HuH-7.5 (cell line): ENCODE measurements at regions not wholly inside any gene's neighbourhood (a gene's known extent, or its start where the extent isn't known, plus 50 kb on each side); places are given as distances from the start of the nearest gene placed in this dataset.
"Not testable (repeated sequence)": the region's sequence is repeated elsewhere in the genome, so short reads cannot be mapped to it uniquely, and the experiment has no call there.

ENCODE experiments used
- DNase-seq: peaks from one replicate; pipeline ENCODE4 v3.0.0; 2011; ENCODE audit warnings: low spot score

DNA sequence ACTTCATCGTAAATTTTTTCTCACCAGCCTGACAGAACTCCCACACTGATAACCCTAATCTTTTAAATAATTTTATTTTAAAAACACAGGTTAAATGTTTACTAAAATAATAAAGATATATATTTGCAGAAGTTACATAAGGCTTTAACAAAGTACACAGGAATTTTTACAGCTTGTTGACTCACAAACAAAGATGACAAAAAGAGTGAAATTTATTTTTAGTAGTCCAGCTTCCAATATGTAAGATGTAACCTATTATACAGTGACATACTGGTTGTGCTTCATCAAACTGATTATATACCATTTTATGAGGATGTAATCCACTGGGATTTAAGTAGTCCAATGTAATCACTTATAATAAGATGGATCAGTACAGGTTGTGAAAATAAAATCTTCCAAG lies 348.9 kb upstream of the SLC39A10 start:
- no peak for DNase-seq

GRCh38 chr2:195307751-195308150 lies 349.3 kb upstream of the SLC39A10 start:
- DNase-seq, result no peak

DNA sequence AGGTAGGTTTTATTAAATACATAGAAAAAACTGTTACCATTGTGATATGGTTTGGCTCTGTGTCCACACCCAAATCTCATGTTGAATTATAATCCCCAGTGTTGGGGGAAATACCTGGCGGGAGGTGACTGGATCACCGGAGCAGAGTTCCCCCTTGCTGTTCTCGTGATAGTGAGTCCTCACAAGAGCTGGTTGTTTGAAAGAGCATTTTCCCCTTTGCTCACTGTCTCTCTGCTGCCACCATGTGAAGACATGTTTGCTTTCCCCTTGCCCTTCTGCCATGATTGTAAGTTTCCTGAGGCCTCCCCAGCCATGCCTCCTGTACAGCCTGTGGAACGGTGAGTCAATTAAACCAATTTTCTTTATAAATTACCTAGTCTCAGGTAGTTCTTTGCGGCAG lies 352.7 kb upstream of the SLC39A10 start:
- DNase-seq, result no peak

GRCh38 chr2:195300631-195301030 lies 356.4 kb upstream of the SLC39A10 start:
- no peak for DNase-seq

GRCh38 chr2:195299600-195299999 lies 357.4 kb upstream of the SLC39A10 start:
- no peak for DNase-seq

- no peak for DNase-seq
Observed at GRCh38 chr2:195296490-195296889, 360.5 kb upstream of the SLC39A10 start.

GRCh38 chr2:195289081-195289480 lies 367.9 kb upstream of the SLC39A10 start:
- no peak for DNase-seq

GRCh38 chr2:195279840-195280427 lies 377.1 kb upstream of the SLC39A10 start:
- no peak for DNase-seq

- no peak for DNase-seq
Observed at GRCh38 chr2:195270466-195271039, 386.5 kb upstream of the SLC39A10 start.

GRCh38 chr2:195269220-195269619 lies 387.8 kb upstream of the SLC39A10 start:
- no peak for DNase-seq

DNA sequence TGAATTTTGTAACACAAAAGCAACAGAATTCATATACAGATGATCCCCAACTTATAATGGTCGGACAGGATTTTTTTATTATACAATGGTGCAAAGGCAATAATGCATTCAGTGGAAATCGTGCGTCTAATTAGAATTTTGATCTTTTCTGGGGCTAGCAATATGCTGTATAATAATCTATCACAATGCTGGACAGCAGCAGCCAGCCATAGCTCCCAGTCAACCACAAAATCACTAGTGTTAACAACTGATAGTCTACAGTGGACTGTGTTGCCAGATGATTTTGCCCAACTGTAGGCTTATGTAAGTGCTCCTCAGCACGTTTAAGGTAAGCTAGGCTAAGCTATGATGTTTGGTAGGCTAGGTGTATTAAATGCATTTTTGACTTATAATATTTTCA lies 399.0 kb upstream of the SLC39A10 start:
- no peak for DNase-seq

GRCh38 chr2:195252018-195252417 lies 405.0 kb upstream of the SLC39A10 start:
- no peak for DNase-seq

DNA sequence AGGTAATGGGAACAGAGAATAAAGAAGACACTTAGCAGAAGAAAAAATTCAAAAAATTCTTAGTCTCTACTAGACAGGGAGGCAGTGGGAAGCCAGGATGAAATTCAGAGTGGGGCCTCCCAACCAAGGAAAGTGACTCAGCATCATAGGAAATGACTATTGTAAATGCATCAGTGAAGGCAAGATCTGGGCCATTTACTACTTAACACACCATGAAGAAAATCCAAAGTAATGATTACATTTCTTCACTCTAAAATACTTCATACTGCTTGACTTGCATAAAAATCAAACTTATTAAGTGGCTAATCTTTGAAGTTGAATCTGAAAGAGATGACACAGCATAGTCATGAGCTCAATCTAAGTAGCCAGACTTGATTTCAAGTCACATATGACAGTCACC lies 405.8 kb upstream of the SLC39A10 start:
- DNase-seq, result no peak

DNA sequence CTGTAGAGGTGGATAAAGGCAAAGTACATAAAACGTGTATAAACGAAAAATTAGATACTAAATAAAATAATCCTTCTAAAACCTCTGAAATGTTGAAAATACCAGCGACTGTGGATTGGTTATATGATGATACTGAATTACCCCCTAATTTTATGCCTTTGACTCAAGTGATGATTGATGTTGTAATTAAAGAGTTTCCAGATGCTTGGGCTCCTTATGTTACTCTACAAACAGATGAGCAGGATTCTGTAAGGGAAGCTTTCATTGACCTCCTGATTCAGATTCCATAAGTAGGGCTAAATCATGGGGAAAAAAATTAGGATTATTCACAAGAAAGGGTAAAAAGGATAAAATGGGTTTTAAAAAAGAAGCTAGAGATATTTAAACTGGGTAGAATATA lies 418.2 kb upstream of the SLC39A10 start:
- DNase-seq, result no peak

DNA sequence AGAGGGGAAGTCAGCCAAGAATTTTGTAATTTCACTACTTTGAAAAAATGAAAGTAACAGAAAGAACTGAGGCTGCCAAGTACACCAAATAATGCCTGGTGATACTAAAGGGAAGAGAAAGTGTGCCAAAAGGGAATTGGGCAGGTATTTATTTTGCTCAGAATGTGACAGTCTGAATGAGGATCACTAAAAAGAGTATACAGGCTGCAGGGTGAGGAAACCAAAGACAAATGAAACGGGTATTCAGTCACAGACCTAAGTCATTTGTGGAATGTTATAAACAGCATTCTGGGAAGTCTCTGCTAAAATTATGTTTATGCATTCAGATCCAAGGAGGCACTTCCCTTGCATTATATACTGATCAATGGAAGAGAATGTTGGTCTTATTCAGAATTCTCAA lies 418.6 kb upstream of the SLC39A10 start:
- DNase-seq, result no peak

DNA sequence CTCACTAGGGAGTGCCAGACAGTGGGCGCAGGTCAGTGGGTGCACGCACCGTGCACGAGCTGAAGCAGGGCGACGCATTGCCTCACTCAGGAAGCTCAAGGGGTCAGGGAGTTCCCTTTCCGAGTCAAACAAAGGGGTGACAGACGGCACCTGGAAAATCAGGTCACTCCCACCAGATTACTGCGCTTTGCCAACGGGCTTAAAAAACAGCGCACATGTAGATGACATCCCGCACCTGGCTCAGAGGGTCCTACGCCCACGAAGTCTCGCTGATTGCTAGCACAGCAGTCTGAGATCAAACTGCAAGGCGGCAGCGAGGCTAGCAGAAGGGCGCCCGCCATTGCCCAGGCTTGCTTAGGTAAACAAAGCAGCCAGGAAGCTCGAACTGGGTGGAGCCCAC lies 428.5 kb upstream of the SLC39A10 start:
- not testable (repeated sequence) for DNase-seq

DNA sequence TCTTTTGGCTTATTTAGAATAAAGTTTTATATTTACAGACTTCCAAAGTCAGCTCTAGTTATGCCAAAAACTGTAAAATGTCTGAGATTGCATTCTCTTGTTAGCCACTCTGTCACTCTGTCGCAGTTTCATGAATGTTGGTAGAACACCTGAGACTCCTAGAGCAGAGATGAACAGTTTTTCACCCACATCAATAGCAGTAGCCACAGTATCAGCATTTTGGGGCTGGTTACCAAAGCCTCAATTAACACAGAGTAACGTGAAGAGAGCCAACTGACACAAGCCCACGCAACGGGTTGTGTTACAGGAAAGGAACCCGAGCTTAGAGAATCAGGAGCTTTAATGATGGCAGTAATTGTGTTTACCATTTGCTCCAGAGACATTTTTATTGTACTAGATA lies 443.0 kb upstream of the SLC39A10 start:
- no peak for DNase-seq

- DNase-seq, result no peak
Observed at GRCh38 chr2:195212586-195212985, 444.4 kb upstream of the SLC39A10 start.

DNA sequence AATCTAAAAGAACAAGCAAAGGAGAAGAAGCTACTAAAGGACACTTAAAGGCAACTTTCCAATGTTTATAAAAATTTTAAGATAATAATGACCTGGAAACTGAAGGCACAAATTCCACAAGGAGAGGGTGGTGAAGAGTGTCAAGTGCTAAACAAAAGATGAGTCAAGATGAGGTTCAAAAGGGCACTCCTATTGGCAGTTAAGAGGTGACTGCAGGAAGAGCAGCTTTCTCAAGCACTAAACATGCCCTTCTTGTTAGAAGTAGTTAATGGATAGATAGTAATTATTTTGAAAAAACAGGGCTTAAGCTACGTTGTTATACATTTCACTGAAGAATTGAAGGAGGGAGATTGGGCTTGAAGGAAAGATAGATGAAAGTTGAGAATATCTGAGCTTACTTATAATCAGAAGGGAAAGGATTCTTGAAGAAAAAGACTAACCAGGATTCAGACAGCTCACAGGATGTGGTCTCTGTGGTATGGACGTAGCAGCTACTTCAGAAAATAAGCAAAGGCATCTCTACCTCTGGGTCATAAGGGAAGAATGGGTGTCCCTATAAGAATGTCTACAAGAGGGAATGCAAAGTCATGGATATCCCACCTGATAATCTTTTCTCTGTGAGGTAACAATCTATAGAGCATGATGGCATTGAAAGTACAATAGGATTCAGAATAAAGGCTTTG lies 454.7 kb upstream of the SLC39A10 start:
- DNase-seq, result no peak

DNA sequence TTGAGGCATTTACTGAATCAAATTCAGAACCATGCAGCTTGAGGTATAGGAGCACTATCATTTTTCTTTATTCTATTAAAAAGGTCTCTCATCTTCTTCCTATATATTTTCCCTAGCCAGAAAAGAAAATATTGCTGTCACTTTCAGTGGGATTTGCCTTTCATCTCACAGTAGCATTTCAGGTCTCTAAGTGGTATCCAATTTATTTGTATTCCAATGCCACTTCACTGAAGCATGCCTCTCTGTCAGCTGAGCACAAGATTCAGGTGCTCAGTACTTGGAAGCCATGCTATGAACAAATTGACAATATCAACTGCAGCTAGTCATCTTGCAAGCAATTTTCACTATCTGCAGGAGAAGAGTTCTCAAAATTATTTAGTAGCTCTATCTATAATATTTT lies 457.2 kb upstream of the SLC39A10 start:
- DNase-seq, result no peak

- no peak for DNase-seq
Observed at GRCh38 chr2:195181059-195181705, 475.8 kb upstream of the SLC39A10 start.

DNA sequence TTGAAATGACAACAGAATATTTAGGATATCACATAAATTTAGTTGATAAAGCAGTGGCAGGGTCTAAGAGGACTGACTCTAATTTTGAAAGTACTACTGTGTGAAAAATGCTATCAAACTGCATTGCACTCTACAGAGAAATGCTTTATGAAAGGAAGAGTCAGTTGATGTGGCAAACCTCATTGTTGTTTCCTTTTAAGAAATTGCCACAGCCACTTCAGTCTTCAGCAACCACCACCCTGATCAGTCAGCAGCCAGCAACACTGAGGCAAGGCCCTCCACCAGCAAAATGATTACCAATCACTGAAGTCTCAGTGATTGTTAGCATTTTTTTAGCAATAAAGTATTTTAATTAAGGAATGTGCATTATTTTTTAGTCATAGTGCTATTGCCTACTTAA lies 488.7 kb upstream of the SLC39A10 start:
- no peak for DNase-seq

DNA sequence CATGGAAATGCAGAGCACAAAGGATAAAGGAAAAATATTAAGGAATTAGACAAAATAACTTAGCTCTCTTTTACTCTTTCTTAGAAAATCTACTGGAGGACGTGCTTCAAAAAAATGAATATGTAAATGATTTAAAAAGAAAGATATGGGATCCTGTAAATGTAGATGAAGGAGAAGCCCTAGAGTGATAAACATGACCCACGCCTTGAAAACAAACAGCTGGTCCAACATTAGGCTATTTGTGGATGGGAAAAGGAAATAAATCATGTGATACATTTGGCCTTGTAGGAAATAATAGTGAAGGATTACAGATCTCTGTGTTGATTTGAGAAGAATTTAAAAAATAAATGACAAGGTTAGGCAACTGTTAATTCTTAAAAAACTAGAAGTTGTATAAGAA lies 492.1 kb upstream of the SLC39A10 start:
- DNase-seq, result no peak
